H1 (cell line): ENCODE measurements at regions not wholly inside any gene's neighbourhood (a gene's known extent, or its start where the extent isn't known, plus 50 kb on each side); places are given as distances from the start of the nearest gene placed in this dataset.

ENCODE experiments used
- CTCF ChIA-PET: fragments of 300-600 bp; sonication (Branson Sonifier 250); formaldehyde crosslinking; loops from one replicate; lab custom pipeline; 2021; ENCODE audit not compliant: partially characterized antibody; lab: Charles Lee
- POLR2A ChIA-PET: fragments of 300-600 bp; sonication (Branson Sonifier 250); formaldehyde crosslinking; loops from one replicate; lab custom pipeline; 2021; ENCODE audit warnings: inconsistent platforms; ENCODE audit not compliant: partially characterized antibody; lab: Charles Lee
- DNase-seq, 2 experiments: peaks; one replicate each; pipeline versions ENCODE4 v3.0.0 to v3.0.0-alpha.2; 2010 to 2022; ENCODE audit warnings: low spot score in 2 of 2, low read depth in 1 of 2, mixed read lengths in 1 of 2
- FAIRE-seq: peaks from 2 replicates; lab custom pipeline; 2011; peaks lifted over from hg19 to GRCh38; lab: Jason Lieb, UNC
- H2AFZ ChIP-seq: 2 replicates; pipeline ENCODE4 v1.8.1; 2012; ENCODE audit warnings: low read length, inconsistent platforms
- H2AK5ac ChIP-seq: 2 replicates; pipeline ENCODE4 v1.6.1; 2013; ENCODE audit warnings: low read depth, low read length
- H2BK120ac ChIP-seq: replicated peaks from 2 replicates; pipeline ENCODE3; 2013; ENCODE audit warnings: low read depth, low read length, inconsistent platforms
- H2BK12ac ChIP-seq: 2 replicates; pipeline ENCODE4 v1.6.1; 2013; ENCODE audit warnings: low read depth, low read length
- H2BK15ac ChIP-seq: 2 replicates; pipeline ENCODE4 v1.6.1; 2013; ENCODE audit warnings: low read length
- H2BK20ac ChIP-seq: 2 replicates; pipeline ENCODE4 v1.6.1; 2013; ENCODE audit warnings: low read length
- H2BK5ac ChIP-seq: 2 replicates; pipeline ENCODE4 v1.6.1; 2013; ENCODE audit warnings: low read depth, low read length
- H3K14ac ChIP-seq: 2 replicates; pipeline ENCODE4 v1.6.1; 2013; ENCODE audit warnings: inconsistent platforms; ENCODE audit not compliant: insufficient read length
- H3K18ac ChIP-seq: 2 replicates; pipeline ENCODE4 v1.6.1; 2013; ENCODE audit warnings: low read length; ENCODE audit errors: extremely low read depth
- H3K23ac ChIP-seq: 2 replicates; pipeline ENCODE4 v1.6.1; 2013; ENCODE audit warnings: inconsistent platforms; ENCODE audit not compliant: insufficient read length
- H3K23me2 ChIP-seq: 2 replicates; pipeline ENCODE4 v1.6.1; 2013; ENCODE audit warnings: low read depth, low read length
- H3K27ac ChIP-seq: 2 replicates; pipeline ENCODE4 v1.6.1; 2011; ENCODE audit warnings: low read depth, low read length, inconsistent platforms
- H3K27me3 ChIP-seq, 4 experiments: replicated peaks in 1 of 4; 1 replicate in 1 of 4; 2 replicates in 3 of 4; pipeline versions ENCODE4 v1.6.1 to v1.8.1; 2011 to 2013; ENCODE audit warnings: low read length in 3 of 4, mild to moderate bottlenecking in 3 of 4, inconsistent platforms in 2 of 4, mixed read lengths in 2 of 4, moderate library complexity in 1 of 4; ENCODE audit not compliant: control insufficient read depth in 3 of 4, insufficient read depth in 3 of 4; ENCODE audit errors: extremely low read depth in 1 of 4
- H3K36me3 ChIP-seq, 4 experiments: 2 replicates each; pipeline versions ENCODE4 v1.6.1 to v1.8.1; 2011 to 2013; ENCODE audit warnings: mild to moderate bottlenecking in 4 of 4, low read length in 3 of 4, moderate library complexity in 2 of 4, control low read depth in 1 of 4, inconsistent platforms in 1 of 4; ENCODE audit not compliant: insufficient read depth in 4 of 4, control insufficient read depth in 2 of 4
- H3K4ac ChIP-seq: replicated peaks from 2 replicates; pipeline ENCODE3; 2013; ENCODE audit warnings: low read length, low read depth, mixed read lengths, inconsistent platforms; ENCODE audit not compliant: insufficient read length
- H3K4me1 ChIP-seq, 4 experiments: replicated peaks in 1 of 4; 1 replicate in 1 of 4; 2 replicates in 3 of 4; pipeline versions ENCODE4 v1.6.1 to v1.8.1; 2011 to 2013; ENCODE audit warnings: low read length in 3 of 4, inconsistent platforms in 2 of 4, mixed read lengths in 1 of 4; ENCODE audit not compliant: insufficient read depth in 4 of 4, control insufficient read depth in 3 of 4
- H3K4me2 ChIP-seq, 2 experiments: 2 replicates each; pipeline versions ENCODE4 v1.6.1 to v1.8.1; 2011 to 2013; ENCODE audit warnings: low read depth in 2 of 2, low read length in 2 of 2, control low read depth in 1 of 2, inconsistent platforms in 1 of 2, mild to moderate bottlenecking in 1 of 2; ENCODE audit not compliant: insufficient read depth in 1 of 2
- H3K4me3 ChIP-seq, 4 experiments: fragments of 200-600, 300-600 bp in 1 of 4; sonication (generic), shearing (Covaris generic), sonication (Bioruptor Twin) in 1 of 4; 2 replicates each; pipeline versions ENCODE4 v1.5.1 to v1.8.1; 2011 to 2016; ENCODE audit warnings: low read length in 4 of 4, low read depth in 3 of 4, control low read depth in 2 of 4, inconsistent platforms in 2 of 4, mild to moderate bottlenecking in 2 of 4, mixed read lengths in 1 of 4, moderate library complexity in 1 of 4; ENCODE audit not compliant: insufficient read depth in 2 of 4; ENCODE audit errors: extremely low read depth in 1 of 4
- H3K56ac ChIP-seq: replicated peaks from 2 replicates; pipeline ENCODE3; 2013; ENCODE audit warnings: low read depth, mild to moderate bottlenecking, mixed read lengths, low read length, inconsistent platforms; ENCODE audit not compliant: insufficient read length
- H3K79me1 ChIP-seq: 2 replicates; pipeline ENCODE4 v1.6.1; 2013; ENCODE audit warnings: low read depth, low read length, control low read depth
- H3K79me2 ChIP-seq, 2 experiments: 2 replicates each; pipeline versions ENCODE4 v1.6.1 to v1.8.1; 2012 to 2013; ENCODE audit warnings: low read length in 2 of 2, mild to moderate bottlenecking in 2 of 2, inconsistent platforms in 1 of 2; ENCODE audit not compliant: insufficient read depth in 2 of 2, control insufficient read depth in 1 of 2
- H3K9ac ChIP-seq, 4 experiments: replicated peaks in 1 of 4; 1 replicate in 1 of 4; 2 replicates in 3 of 4; pipeline versions ENCODE4 v1.6.1 to v1.8.1; 2011 to 2013; ENCODE audit warnings: low read depth in 3 of 4, low read length in 3 of 4, control low read depth in 2 of 4, mild to moderate bottlenecking in 2 of 4, moderate library complexity in 2 of 4, inconsistent platforms in 1 of 4; ENCODE audit errors: extremely low read depth in 1 of 4
- H3K9me3 ChIP-seq, 2 experiments: 2 replicates each; pipeline versions ENCODE4 v1.6.1 to v1.8.1; 2012 to 2013; ENCODE audit warnings: mild to moderate bottlenecking in 2 of 2, moderate library complexity in 2 of 2, control low read depth in 1 of 2, inconsistent platforms in 1 of 2, low read depth in 1 of 2, low read length in 1 of 2, mixed read lengths in 1 of 2; ENCODE audit not compliant: insufficient read depth in 2 of 2
- H4K20me1 ChIP-seq, 2 experiments: replicated peaks in 1 of 2; 2 replicates each; pipeline versions ENCODE3 to v1.8.1; 2011 to 2013; ENCODE audit warnings: inconsistent platforms in 2 of 2, low read length in 2 of 2, mild to moderate bottlenecking in 1 of 2; ENCODE audit not compliant: insufficient read depth in 2 of 2, control insufficient read depth in 1 of 2
- H4K5ac ChIP-seq: 2 replicates; pipeline ENCODE4 v1.6.1; 2013; ENCODE audit warnings: low read length, low read depth, mixed read lengths, inconsistent platforms; ENCODE audit not compliant: insufficient read length
- H4K8ac ChIP-seq: 2 replicates; pipeline ENCODE4 v1.8.0; 2013; ENCODE audit warnings: mild to moderate bottlenecking, moderate library complexity, low read length, inconsistent platforms; ENCODE audit not compliant: insufficient read depth; ENCODE audit errors: extremely low read depth
- H4K91ac ChIP-seq: replicated peaks from 2 replicates; pipeline ENCODE3; 2013; ENCODE audit warnings: low read length, mixed read lengths, inconsistent platforms; ENCODE audit not compliant: insufficient read length
- CBX5 ChIP-seq: fragments of 300-800, 300-1000 bp; sonication (generic); IDR thresholded peaks from 2 replicates; pipeline ENCODE4 v1.7.1; 2016; ENCODE audit warnings: antibody characterized with exemption, low read length, low read depth
- CHD1 ChIP-seq: IDR thresholded peaks from 2 replicates; pipeline ENCODE4 v1.6.1; 2012; ENCODE audit warnings: low read depth, low read length, improper control_type of control experiment
- JUN ChIP-seq: IDR thresholded peaks from 2 replicates; pipeline ENCODE4 v1.6.1; 2011; ENCODE audit warnings: low read depth, mild to moderate bottlenecking, improper control_type of control experiment, low read length
- PHF8 ChIP-seq: fragments of 200-600 bp; sonication (generic); conservative IDR thresholded peaks from 2 replicates; pipeline ENCODE4 v1.7.1; 2012; ENCODE audit warnings: low read depth, mild to moderate bottlenecking, inconsistent platforms, low read length, moderate library complexity
- SIX5 ChIP-seq: IDR thresholded peaks from 2 replicates; pipeline ENCODE4 v1.6.1; 2011; ENCODE audit warnings: mild to moderate bottlenecking, low read depth, low read length
- WGBS, 2 experiments: shearing (Covaris generic) in 1 of 2; methylation state at CpG; one replicate each; pipeline versions ENCODE4 v1.1.6 to v1.1.7; 2013 to 2015; ENCODE audit warnings: low lambda C conversion rate in 2 of 2, mixed read lengths in 2 of 2, inconsistent platforms in 1 of 2, low coverage in 1 of 2, missing lambda C conversion rate in 1 of 2; ENCODE audit not compliant: insufficient replicate concordance in 2 of 2, insufficient coverage in 1 of 2, insufficient read length in 1 of 2; ENCODE audit errors: extremely low coverage in 1 of 2, missing lambda C conversion rate in 1 of 2; 5-methylcytosine and 5-hydroxymethylcytosine counted together

DNA sequence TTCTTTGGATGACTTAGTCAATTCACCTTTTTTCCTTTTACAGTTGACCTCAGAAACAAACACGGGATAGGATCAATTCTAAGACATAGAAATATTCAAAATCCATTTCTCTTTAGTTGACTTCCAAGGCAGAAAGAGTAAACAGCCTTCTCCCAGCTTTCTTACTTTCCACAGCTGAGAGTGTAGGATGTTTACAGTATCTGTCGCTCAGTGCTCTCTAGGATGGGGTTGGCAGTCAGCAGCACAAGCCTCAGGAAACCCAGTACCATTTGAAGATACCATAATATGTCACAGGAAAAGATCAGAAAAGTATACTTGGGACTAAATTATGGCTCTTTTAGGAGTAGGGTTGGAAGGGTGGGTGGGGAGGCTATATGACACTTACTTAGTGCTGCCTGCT is 88.2 kb downstream of the OGFRL1 start:
- Histone ChIP-seq H3K36me3 (no peaks in the 10 kb centered on the region), H2BK15ac (no peak overlapping the region), H4K91ac (no peak overlapping the region), H3K27me3 (no peaks in the 10 kb centered on the region)
- no peak for TF ChIP-seq CHD1
- no peak for TF ChIP-seq JUN
- no peak for TF ChIP-seq SIX5
- TF ChIP-seq PHF8: no peak
- no peak for TF ChIP-seq CBX5
- TF ChIP-seq, all 59 proteins: peak for 0
- Histone ChIP-seq H3K4ac (no peak overlapping the region), H2BK12ac (no peak overlapping the region), H3K23ac (no peak overlapping the region), H2BK120ac (no peak overlapping the region), H3K79me2 (no peaks in the 10 kb centered on the region), H2BK20ac (no peak overlapping the region), H3K27ac (no peak overlapping the region), H2AFZ (no peak overlapping the region), H2BK5ac (no peak overlapping the region), H3K79me1 (no peaks in the 10 kb centered on the region), H2AK5ac (no peak overlapping the region), H3K18ac (no peak overlapping the region), H4K8ac (no peak overlapping the region), H3K4me1 (no peaks in the 10 kb centered on the region), H3K14ac (no peak overlapping the region), H3K9me3 (peaks cover 0 to 6% of the 10 kb centered on the region in 2 experiments; a peak in 1 of 4 replicates), H3K9ac (no peak overlapping the region), H3K56ac (no peak overlapping the region), H3K4me2 (no peak overlapping the region), H4K5ac (no peak overlapping the region), H4K20me1 (no peaks in the 10 kb centered on the region), H3K4me3 (no peak overlapping the region), H3K23me2 (no peaks in the 10 kb centered on the region)
- no peak for FAIRE-seq
- ChIA-PET POLR2A (no interaction called here), CTCF (interaction anchor here (0.5 to 1.5 kb wide), 2 partner anchors 59 to 690 kb away, joined by 3 read pairs; no protein-coding TSS in a partner anchor)
- no peak for DNase-seq
- WGBS, 2 experiments: 98% methylated on average over 2 of the region's 2 CpGs; no CpG with 5 or more reads in 1 of the 2 experiments
